PC-3 (cell line): ENCODE measurements at regions not wholly inside any gene's neighbourhood (a gene's known extent, or its start where the extent isn't known, plus 50 kb on each side); places are given as distances from the start of the nearest gene placed in this dataset.

Experiments
- ATAC-seq: fragments of 200-7000 bp; cut with Tn5 transposase; 2 replicates; pipeline ENCODE4 v1.9.1; 2020; ENCODE audit warnings: mild to moderate bottlenecking, moderate library complexity
- BruUV-seq: library from RNA; stranded (reverse); fragments of 400-500 nt; replicated peaks from 2 replicates; lab custom pipeline; 2021; lab: Mats Ljungman, UMichigan
- CTCF ChIA-PET: fragments of 300-600 bp; sonication (Branson Sonifier 250); formaldehyde crosslinking; loops from one replicate; lab custom pipeline; 2022; ENCODE audit warnings: antibody characterized with exemption; lab: Charles Lee
- POLR2A ChIA-PET: fragments of 300-600 bp; sonication (Branson Sonifier 250); formaldehyde crosslinking; loops from one replicate; lab custom pipeline; 2022; ENCODE audit warnings: antibody characterized with exemption; ENCODE audit not compliant: unreplicated experiment; lab: Charles Lee
- DNase-seq: peaks from one replicate; pipeline ENCODE4 v3.0.0-alpha.2; 2015
- H2AFZ ChIP-seq: fragments of 300-600 bp; sonication (generic); 2 replicates; pipeline ENCODE4 v1.6.0; 2016; ENCODE audit warnings: antibody characterized with exemption, low read length
- H3F3A ChIP-seq: fragments of 300-600 bp; sonication (generic); one replicate; pipeline ENCODE4 v1.6.0; 2017; ENCODE audit warnings: antibody characterized with exemption, low read length, control low read depth, mild to moderate bottlenecking; ENCODE audit not compliant: unreplicated experiment
- H3K27ac ChIP-seq: fragments of 300-600 bp; sonication (generic); 2 replicates; pipeline ENCODE4 v1.5.1; 2016; ENCODE audit warnings: mild to moderate bottlenecking, low read length
- H3K27me3 ChIP-seq: fragments of 300-600 bp; sonication (generic); 2 replicates; pipeline ENCODE4 v1.6.1; 2016; ENCODE audit warnings: low read length, mixed read lengths
- H3K36me3 ChIP-seq: fragments of 300-600 bp; sonication (generic); 2 replicates; pipeline ENCODE4 v1.6.1; 2016; ENCODE audit warnings: low read depth, mixed run types, low read length, mixed read lengths
- H3K4me1 ChIP-seq: fragments of 300-600 bp; sonication (generic); 2 replicates; pipeline ENCODE4 v1.5.1; 2016; ENCODE audit warnings: low read length; ENCODE audit not compliant: insufficient read depth
- H3K4me2 ChIP-seq: fragments of 300-600 bp; sonication (generic); 2 replicates; pipeline ENCODE4 v1.6.0; 2016; ENCODE audit warnings: low read length
- H3K4me3 ChIP-seq: fragments of 300-600 bp; sonication (generic); 2 replicates; pipeline ENCODE4 v1.5.1; 2016; ENCODE audit warnings: mild to moderate bottlenecking, low read length, mixed read lengths
- H3K79me2 ChIP-seq: fragments of 300-600 bp; sonication (generic); 2 replicates; pipeline ENCODE4 v1.6.1; 2017; ENCODE audit warnings: low read length, mixed read lengths
- H3K9ac ChIP-seq: fragments of 300-600 bp; sonication (generic); 2 replicates; pipeline ENCODE4 v1.6.0; 2016; ENCODE audit warnings: mild to moderate bottlenecking, low read length
- H3K9me2 ChIP-seq: fragments of 300-600 bp; sonication (generic); replicated peaks from 2 replicates; pipeline ENCODE4 v1.6.1; 2016; ENCODE audit warnings: mixed run types, low read length, mixed read lengths
- H3K9me3 ChIP-seq: fragments of 300-600 bp; sonication (generic); 2 replicates; pipeline ENCODE4 v1.6.1; 2016; ENCODE audit warnings: low read length, mixed read lengths
- H4K20me1 ChIP-seq: fragments of 300-600 bp; sonication (generic); 2 replicates; pipeline ENCODE4 v1.6.1; 2016; ENCODE audit warnings: low read length, mixed read lengths
- EZH2 ChIP-seq: fragments of 300-600 bp; sonication (generic); IDR thresholded peaks from one replicate; pipeline ENCODE4 v1.6.1; 2017; ENCODE audit warnings: antibody characterized with exemption, mild to moderate bottlenecking, low read length; ENCODE audit not compliant: unreplicated experiment
- EZH2phosphoT487 ChIP-seq: fragments of 300-600 bp; sonication (generic); IDR thresholded peaks from 2 replicates; pipeline ENCODE4 v1.6.1; 2018; ENCODE audit warnings: mild to moderate bottlenecking, antibody characterized with exemption, low read length, borderline replicate concordance
- intact Hi-C: fragments of 100-400 bp; cut with micrococcal nuclease; formaldehyde crosslinking; loops from 2 replicates; pipeline ENCODE4 v1.9.0; 2023
- TF ChIP-seq, protein P1 (sequence below): fragments of 300-600 bp; sonication (generic); conservative IDR thresholded peaks from 2 replicates; pipeline ENCODE4 v1.5.1; 2017; ENCODE audit warnings: antibody characterized with exemption, low read depth, mild to moderate bottlenecking, low read length

DNA sequence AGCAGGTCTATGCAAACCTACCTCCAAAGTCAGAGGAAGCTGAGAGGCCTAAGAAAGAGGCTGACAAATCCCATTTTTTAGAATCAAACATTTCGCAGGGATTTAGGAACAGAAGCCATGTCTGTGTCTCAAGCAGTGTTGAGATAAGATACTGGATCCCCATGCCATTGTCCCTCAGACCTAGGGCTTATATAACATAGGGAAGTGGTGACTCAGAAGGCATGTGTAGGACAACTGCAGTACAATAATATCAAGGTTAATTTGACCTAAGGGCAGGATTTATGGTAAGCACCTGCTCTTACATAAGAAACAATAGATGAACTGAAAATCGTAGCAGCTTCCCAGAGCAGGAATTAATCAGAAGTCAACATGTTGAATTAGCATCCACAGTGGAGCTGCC lies 459.4 kb downstream of the ANXA1 start:
- Histone ChIP-seq H4K20me1 (no peaks in the 10 kb centered on the region), H3K36me3 (no peaks in the 10 kb centered on the region), H3K9me3 (no peaks in the 10 kb centered on the region), H3K9ac (no peak overlapping the region), H3K27me3 (no peaks in the 10 kb centered on the region), H3K79me2 (no peaks in the 10 kb centered on the region), H3K9me2 (no peaks in the 10 kb centered on the region), H2AFZ (no peak overlapping the region), H3K27ac (no peak overlapping the region), H3K4me1 (no peaks in the 10 kb centered on the region), H3K4me2 (no peak overlapping the region), H3F3A (no peaks in the 10 kb centered on the region), H3K4me3 (no peak overlapping the region)
- ChIA-PET CTCF (no interaction called here), POLR2A (no interaction called here)
- BruUV-seq = no TSS peak
- ATAC-seq (no peak), DNase-seq (no peak)
- intact Hi-C loops = no loop called here
- TF ChIP-seq EZH2phosphoT487 = no peak
- no peak for TF ChIP-seq EZH2
- TF ChIP-seq, protein P1, sequence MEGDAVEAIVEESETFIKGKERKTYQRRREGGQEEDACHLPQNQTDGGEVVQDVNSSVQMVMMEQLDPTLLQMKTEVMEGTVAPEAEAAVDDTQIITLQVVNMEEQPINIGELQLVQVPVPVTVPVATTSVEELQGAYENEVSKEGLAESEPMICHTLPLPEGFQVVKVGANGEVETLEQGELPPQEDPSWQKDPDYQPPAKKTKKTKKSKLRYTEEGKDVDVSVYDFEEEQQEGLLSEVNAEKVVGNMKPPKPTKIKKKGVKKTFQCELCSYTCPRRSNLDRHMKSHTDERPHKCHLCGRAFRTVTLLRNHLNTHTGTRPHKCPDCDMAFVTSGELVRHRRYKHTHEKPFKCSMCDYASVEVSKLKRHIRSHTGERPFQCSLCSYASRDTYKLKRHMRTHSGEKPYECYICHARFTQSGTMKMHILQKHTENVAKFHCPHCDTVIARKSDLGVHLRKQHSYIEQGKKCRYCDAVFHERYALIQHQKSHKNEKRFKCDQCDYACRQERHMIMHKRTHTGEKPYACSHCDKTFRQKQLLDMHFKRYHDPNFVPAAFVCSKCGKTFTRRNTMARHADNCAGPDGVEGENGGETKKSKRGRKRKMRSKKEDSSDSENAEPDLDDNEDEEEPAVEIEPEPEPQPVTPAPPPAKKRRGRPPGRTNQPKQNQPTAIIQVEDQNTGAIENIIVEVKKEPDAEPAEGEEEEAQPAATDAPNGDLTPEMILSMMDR = no peak

DNA sequence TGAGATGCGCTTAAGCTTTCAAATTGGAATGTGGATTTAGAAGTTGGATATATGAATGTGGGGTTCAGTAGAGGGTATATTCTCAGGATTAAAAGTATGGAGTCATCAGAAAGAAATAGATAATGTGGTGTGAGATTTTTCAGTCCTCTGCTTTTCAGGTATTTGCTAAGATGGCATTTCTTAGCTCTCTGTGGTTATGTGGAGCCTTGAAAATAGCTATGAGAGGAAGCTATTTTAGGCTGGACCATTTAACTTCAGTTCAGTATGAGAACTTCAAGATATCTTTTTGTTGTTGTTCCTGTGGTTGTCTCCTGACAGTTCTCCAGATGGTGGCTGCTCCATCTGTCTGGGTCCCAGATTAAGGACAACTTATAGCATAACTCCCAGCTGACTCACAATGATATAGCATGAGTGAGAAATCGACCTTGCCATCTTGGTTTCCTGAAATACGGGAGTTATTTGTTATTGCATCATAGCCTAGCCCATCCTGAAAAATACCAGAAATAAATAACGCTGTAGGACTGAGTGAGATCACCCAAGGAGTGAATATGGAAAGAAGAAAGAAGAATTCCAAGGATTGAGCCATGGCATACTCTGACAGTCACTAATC lies 461.5 kb downstream of the ANXA1 start:
- TF ChIP-seq, protein P1 = no peak
- TF ChIP-seq EZH2 (no peak), EZH2phosphoT487 (no peak)

DNA sequence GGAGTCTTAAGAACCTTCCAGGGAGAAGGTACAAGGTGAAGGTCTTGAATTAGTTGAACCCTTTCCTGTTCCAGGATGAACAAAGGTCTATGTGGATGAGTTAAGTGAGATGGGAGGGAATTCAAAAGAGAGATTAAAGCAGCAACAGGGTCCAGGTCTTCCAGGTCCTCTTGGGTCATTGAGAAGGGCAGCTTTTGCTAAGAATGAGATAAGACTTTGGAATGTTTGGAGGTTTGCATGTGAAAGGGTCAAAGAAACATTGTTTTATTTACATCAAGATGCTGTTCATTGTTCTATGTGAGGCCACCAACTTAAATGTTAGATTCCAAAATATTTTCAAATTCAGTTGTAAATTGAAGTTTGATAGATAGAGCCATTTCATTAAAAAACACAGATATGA lies 463.9 kb downstream of the ANXA1 start:
- Histone ChIP-seq H3K4me2 (no peak overlapping the region), H4K20me1 (no peaks in the 10 kb centered on the region), H3K4me1 (no peaks in the 10 kb centered on the region), H3K27me3 (no peaks in the 10 kb centered on the region), H3K9me3 (no peaks in the 10 kb centered on the region), H3K27ac (no peak overlapping the region), H3F3A (no peaks in the 10 kb centered on the region), H3K79me2 (no peaks in the 10 kb centered on the region), H3K36me3 (no peaks in the 10 kb centered on the region), H2AFZ (no peak overlapping the region), H3K9me2 (no peaks in the 10 kb centered on the region), H3K4me3 (no peak overlapping the region), H3K9ac (no peak overlapping the region)
- ATAC-seq (no peak), DNase-seq (no peak)
- intact Hi-C loops = no loop called here
- ChIA-PET POLR2A (no interaction called here), CTCF (no interaction called here)
- no peak for TF ChIP-seq EZH2phosphoT487
- TF ChIP-seq EZH2 = no peak
- TF ChIP-seq, protein P1 = no peak
- BruUV-seq = no TSS peak

More for the DNA sequence above, 461.5 kb downstream of the ANXA1 start:
- H3K9ac ChIP-seq = no peak overlapping the region
- no peak overlapping the region for H2AFZ ChIP-seq
- no peaks in the 10 kb centered on the region for H3K9me2 ChIP-seq
- DNase-seq (no peak), ATAC-seq (no peak)
- no peak overlapping the region for H3K27ac ChIP-seq
- no peak overlapping the region for H3K4me2 ChIP-seq
- no TSS peak for BruUV-seq
- no peaks in the 10 kb centered on the region for H3K27me3 ChIP-seq
- no peaks in the 10 kb centered on the region for H3K4me1 ChIP-seq
- intact Hi-C loops = no loop called here
- no peaks in the 10 kb centered on the region for H3K79me2 ChIP-seq
- H3K9me3 ChIP-seq = no peaks in the 10 kb centered on the region
- ChIA-PET POLR2A (no interaction called here), CTCF (no interaction called here)
- H3K36me3 ChIP-seq = no peaks in the 10 kb centered on the region
- no peaks in the 10 kb centered on the region for H4K20me1 ChIP-seq
- no peak overlapping the region for H3K4me3 ChIP-seq
- H3F3A ChIP-seq = no peaks in the 10 kb centered on the region
